ENCODE measurements at regions not wholly inside any gene's neighbourhood (a gene's known extent, or its start where the extent isn't known, plus 50 kb on each side); places are given as distances from the start of the nearest gene placed in this dataset.

- ChIA-PET POLR2A (no interaction called here), CTCF (no interaction called here)
- TF ChIP-seq CTCF (IDR thresholded peaks at IDR 0.05; ENCODE audit: control extremely low read depth, extremely low read depth, low read depth, missing control alignments), result no peak
- DNase-seq (ENCODE audit: extremely low spot score), result no peak
Measured at GRCh38 chr16:55203570-55203969, 120.4 kb upstream of the IRX6 start.

GRCh38 chr16:55204069-55204468 is 119.9 kb upstream of the IRX6 start:
- POLR2A ChIA-PET, result no interaction called here
- no peak for TF ChIP-seq CTCF (IDR thresholded peaks at IDR 0.05; ENCODE audit: control extremely low read depth, extremely low read depth, low read depth, missing control alignments)
- no peak for DNase-seq (ENCODE audit: extremely low spot score)
- CTCF ChIA-PET, result no interaction called here

GRCh38 chr16:55204923-55205322 is 119.1 kb upstream of the IRX6 start:
- CTCF ChIA-PET, result interaction anchor here (0.9 kb wide), 1 partner anchor 29 kb away, joined by 3 read pairs; no protein-coding TSS in a partner anchor
- no peak for TF ChIP-seq CTCF (IDR thresholded peaks at IDR 0.05; ENCODE audit: control extremely low read depth, extremely low read depth, low read depth, missing control alignments)
- POLR2A ChIA-PET, result no interaction called here
- no peak for DNase-seq (ENCODE audit: extremely low spot score)

GRCh38 chr16:55207693-55208428 is 116.1 kb upstream of the IRX6 start:
- POLR2A ChIA-PET, result no interaction called here
- no peak for DNase-seq (ENCODE audit: extremely low spot score)
- CTCF ChIA-PET, result interaction anchor here (1.2 kb wide), 1 partner anchor 11 kb away, joined by 3 read pairs; no protein-coding TSS in a partner anchor
- no peak for TF ChIP-seq CTCF (IDR thresholded peaks at IDR 0.05; ENCODE audit: control extremely low read depth, extremely low read depth, low read depth, missing control alignments)

GRCh38 chr16:55209626-55210025 is 114.4 kb upstream of the IRX6 start:
- ChIA-PET POLR2A (no interaction called here), CTCF (interaction anchor here (1.2 kb wide), 1 partner anchor 129 kb away, joined by 3 read pairs; no protein-coding TSS in a partner anchor)
- DNase-seq (ENCODE audit: extremely low spot score), result no peak
- TF ChIP-seq CTCF (IDR thresholded peaks at IDR 0.05; ENCODE audit: control extremely low read depth, extremely low read depth, low read depth, missing control alignments), result no peak

- no peak for TF ChIP-seq CTCF (IDR thresholded peaks at IDR 0.05; ENCODE audit: control extremely low read depth, extremely low read depth, low read depth, missing control alignments)
- ChIA-PET POLR2A (no interaction called here), CTCF (no interaction called here)
- DNase-seq (ENCODE audit: extremely low spot score), result no peak
Measured at GRCh38 chr16:55212791-55213190, 111.2 kb upstream of the IRX6 start.
